HG03060 (cell line): ENCODE measurements at regions not wholly inside any gene's neighbourhood (a gene's known extent, or its start where the extent isn't known, plus 50 kb on each side); places are given as distances from the start of the nearest gene placed in this dataset.

Experiments
- ATAC-seq: cut with Tn5 transposase; IDR thresholded peaks from one replicate; pipeline ENCODE4 v1.9.1; 2021; ENCODE audit warnings: low read depth, moderate number of reproducible peaks; ENCODE audit not compliant: unreplicated experiment

GRCh38 chr4:96093563-96093962, 253.7 kb downstream of the PDHA2 start:
- ATAC-seq, result no peak

DNA sequence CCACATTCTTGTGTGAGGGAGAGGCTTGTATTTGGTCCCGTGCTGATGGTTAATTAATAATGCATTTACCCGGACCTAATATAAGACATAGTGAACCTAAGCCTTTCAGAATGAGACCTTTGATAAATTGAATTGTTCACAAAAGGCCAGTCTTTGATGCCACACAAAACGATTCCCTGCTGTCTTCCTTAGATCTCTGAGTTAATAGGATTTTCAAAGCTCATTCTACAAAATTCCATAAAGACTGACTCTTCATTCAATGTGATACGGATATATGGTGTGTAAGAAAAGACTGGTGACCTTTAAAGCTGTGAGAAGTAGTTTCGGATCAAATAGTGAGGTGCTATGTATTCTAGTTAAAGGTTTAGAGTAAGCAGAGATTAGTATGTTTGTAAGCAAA, 254.3 kb downstream of the PDHA2 start:
- ATAC-seq, result no peak

DNA sequence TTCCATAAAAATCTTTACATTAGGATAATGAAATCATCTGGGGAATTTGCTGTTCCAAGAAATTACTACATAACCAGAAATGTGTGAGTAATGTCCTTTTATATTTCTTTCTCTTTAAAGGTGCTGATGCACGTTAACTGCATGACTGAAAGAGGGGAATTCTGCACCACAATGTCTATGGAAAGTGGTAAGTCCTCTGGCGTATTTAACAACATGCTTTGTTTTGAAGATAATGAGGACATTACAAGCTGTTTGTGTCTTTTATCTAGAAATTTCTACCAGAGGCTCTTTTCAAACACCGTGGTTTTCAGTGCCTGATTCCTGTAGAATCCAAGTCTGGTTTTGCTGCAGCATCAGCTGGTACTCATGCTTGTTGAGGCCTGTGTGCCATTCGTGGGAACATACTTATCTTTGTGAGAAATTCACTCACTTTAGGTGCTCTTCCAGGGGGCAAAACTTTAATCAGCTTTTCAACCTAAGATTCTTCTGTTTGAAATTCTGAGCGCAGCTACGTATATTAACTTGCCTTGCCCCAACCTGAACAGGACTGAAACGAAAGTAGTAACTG, 257.2 kb downstream of the PDHA2 start:
- no peak for ATAC-seq

DNA sequence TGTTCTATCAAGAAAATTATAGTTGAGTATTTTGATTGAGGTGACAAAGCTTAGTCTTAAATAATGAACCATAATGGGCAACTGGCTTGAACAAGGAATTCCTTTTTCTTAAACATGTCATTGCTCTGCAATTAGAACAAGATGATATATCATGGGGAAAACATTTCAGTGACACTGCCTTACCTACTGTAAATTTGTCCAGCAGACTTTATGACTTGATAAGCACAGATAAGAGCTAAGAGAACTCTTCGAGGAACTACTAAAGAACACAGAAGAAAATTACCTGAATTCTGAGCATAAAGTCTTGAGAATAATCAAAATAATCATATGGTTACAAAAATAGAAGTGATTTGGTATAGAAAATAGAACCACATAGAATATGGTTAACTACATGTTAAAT, 257.8 kb downstream of the PDHA2 start:
- no peak for ATAC-seq

DNA sequence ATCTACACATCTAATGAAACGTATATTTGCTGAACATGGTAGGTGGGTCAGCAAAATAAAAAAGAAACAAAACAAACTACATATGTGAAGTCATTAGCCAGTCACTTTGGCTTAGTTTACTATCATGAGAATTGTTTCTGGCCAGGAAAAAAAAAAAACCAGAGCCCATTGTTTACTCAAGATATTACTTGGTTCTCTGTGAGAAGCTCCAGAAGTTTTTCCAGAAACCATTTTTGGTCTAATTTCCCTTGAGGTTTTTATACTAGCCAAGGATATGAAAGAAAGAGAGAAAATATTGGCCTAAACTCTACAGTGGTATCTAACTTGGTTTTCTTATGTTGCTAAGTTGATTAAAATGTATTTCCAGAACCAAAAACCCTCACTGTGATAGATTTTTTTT, 259.1 kb downstream of the PDHA2 start:
- no peak for ATAC-seq

GRCh38 chr4:96102541-96103026, 262.7 kb downstream of the PDHA2 start:
- ATAC-seq, result no peak

- ATAC-seq, result no peak
These were observed 263.2 kb downstream of the PDHA2 start for GRCh38 chr4:96103086-96103485.

- ATAC-seq, result no peak
These were observed 268.3 kb downstream of the PDHA2 start for GRCh38 chr4:96108146-96108545.

GRCh38 chr4:96112631-96113030, 272.7 kb downstream of the PDHA2 start:
- ATAC-seq, result no peak

- no peak for ATAC-seq
These were observed 280.3 kb downstream of the PDHA2 start for GRCh38 chr4:96120206-96120605.

GRCh38 chr4:96126227-96126626, 286.3 kb downstream of the PDHA2 start:
- no peak for ATAC-seq

DNA sequence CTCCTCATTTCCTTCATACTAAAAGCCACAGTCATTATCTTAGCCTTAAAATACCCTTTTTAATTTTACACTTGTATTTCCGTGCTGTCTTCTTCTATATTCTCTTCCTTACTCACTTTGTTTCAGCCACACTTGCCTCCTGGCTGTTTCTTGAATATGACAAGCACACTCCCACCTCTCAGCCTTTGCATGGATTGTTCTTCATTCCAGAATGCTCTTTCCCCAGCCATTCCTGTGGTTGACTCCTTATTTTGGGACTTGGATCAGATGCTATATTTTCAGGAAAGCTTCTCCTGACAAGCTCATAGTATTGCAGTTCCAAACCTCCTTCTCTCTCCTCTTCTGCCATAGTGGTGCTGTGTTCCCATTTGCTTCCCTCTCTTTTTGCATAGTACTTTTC, 291.3 kb downstream of the PDHA2 start:
- no peak for ATAC-seq

- no peak for ATAC-seq
These were observed 294.9 kb downstream of the PDHA2 start for GRCh38 chr4:96134806-96135205.

GRCh38 chr4:96136056-96136455, 296.2 kb downstream of the PDHA2 start:
- ATAC-seq, result no peak

DNA sequence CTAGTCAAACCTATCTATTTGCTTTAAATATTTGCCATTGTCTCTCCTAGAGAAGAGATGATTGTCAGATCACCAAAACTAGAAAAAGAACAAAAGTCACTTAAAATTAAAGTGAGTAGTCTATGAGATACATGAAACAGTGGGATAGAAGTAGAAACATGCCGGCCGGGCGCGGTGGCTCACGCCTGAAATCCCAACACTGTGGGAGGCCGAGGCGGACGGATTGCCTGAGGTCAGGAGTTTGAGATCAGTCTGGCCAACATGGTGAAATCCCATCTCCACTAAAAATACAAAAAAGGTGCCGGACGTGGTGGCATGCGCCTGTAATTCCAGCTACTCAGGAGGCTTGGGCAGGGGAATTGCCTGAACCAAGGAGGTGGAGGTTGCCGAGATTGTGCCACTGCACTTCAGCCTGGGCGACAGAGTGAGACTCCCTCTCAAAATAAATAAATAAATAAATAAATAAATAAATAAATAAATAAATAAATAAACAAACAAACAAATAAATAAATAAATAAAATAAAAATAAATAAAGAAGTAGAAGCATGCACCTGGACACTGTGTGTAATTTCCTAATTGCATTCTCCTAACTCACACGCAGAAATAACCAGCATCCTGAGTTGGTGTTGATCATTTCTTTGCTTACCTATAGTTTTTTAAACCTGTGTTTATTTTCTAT, 299.5 kb downstream of the PDHA2 start:
- no peak for ATAC-seq

DNA sequence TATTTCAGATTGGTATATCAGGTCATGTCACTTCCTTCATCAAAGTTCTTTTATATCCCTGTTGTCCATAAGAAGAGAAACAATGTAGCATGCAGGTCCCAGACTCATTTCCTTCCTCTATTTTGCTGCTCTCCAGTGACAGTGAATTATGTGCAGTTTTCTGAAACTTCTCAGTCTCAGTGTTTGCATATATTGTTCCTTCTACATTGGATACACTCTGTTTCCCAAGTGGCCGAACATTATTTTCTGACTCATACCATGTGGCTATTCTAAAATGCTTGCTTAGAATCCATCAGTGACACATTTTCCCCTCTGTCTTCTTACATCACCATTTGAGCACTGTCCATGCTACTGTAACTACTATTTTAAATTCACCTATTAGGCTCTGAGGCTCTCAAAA, 305.7 kb downstream of the PDHA2 start:
- ATAC-seq, result no peak

GRCh38 chr4:96146686-96147085, 306.8 kb downstream of the PDHA2 start:
- ATAC-seq, result no peak

GRCh38 chr4:96149894-96150293, 310.0 kb downstream of the PDHA2 start:
- no peak for ATAC-seq

GRCh38 chr4:96150466-96150865, 310.6 kb downstream of the PDHA2 start:
- no peak for ATAC-seq

GRCh38 chr4:96152824-96153223, 312.9 kb downstream of the PDHA2 start:
- ATAC-seq, result no peak

GRCh38 chr4:96154676-96155075, 314.8 kb downstream of the PDHA2 start:
- no peak for ATAC-seq

DNA sequence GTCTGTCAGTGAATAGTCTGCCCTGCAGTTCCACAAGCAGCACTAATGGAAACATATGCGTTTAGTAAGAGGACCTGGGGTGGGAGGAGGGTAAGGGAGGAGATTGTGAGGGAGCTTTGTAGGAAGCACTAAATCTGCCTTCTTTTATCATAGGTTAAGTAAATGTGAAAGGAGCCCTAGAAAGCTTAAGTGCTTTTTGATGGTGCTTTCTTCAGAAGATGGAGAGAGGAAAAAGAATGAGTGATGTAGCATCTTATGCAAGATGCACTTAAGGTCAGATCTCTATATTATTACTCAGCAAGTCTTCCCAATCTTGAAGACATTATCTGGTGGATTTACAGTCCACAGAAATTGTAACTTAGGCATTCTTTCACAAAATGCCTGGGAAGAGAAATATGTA, 322.7 kb downstream of the PDHA2 start:
- no peak for ATAC-seq
